ENCODE measurements at regions not wholly inside any gene's neighbourhood (a gene's known extent, or its start where the extent isn't known, plus 50 kb on each side); places are given as distances from the start of the nearest gene placed in this dataset.

- FAIRE-seq (no peak), DNase-seq (ENCODE audit: low read depth) (no peak)
- TF ChIP-seq, protein P1, sequence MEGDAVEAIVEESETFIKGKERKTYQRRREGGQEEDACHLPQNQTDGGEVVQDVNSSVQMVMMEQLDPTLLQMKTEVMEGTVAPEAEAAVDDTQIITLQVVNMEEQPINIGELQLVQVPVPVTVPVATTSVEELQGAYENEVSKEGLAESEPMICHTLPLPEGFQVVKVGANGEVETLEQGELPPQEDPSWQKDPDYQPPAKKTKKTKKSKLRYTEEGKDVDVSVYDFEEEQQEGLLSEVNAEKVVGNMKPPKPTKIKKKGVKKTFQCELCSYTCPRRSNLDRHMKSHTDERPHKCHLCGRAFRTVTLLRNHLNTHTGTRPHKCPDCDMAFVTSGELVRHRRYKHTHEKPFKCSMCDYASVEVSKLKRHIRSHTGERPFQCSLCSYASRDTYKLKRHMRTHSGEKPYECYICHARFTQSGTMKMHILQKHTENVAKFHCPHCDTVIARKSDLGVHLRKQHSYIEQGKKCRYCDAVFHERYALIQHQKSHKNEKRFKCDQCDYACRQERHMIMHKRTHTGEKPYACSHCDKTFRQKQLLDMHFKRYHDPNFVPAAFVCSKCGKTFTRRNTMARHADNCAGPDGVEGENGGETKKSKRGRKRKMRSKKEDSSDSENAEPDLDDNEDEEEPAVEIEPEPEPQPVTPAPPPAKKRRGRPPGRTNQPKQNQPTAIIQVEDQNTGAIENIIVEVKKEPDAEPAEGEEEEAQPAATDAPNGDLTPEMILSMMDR (IDR thresholded peaks at IDR 0.05; ENCODE audit: insufficient read depth, low read length, severe bottlenecking), result no peak
- no peaks in the 10 kb centered on the region for H3K27me3 ChIP-seq (ENCODE audit: control insufficient read depth, insufficient read depth, low read length)
- no peak overlapping the region for H3K4me3 ChIP-seq (ENCODE audit: low read depth, low read length)
- H3K36me3 ChIP-seq (ENCODE audit: control insufficient read depth, insufficient read depth, low read length), result no peaks in the 10 kb centered on the region
These were observed 62.8 kb upstream of the CPEB4 start for GRCh38 chr5:173825215-173825865.

- DNase-seq (ENCODE audit: low read depth) (no peak), FAIRE-seq (no peak)
- Histone ChIP-seq H3K27me3 (ENCODE audit: control insufficient read depth, insufficient read depth, low read length) (no peaks in the 10 kb centered on the region), H3K4me3 (ENCODE audit: low read depth, low read length) (no peak overlapping the region), H3K36me3 (ENCODE audit: control insufficient read depth, insufficient read depth, low read length) (no peaks in the 10 kb centered on the region)
- TF ChIP-seq, protein P1 (IDR thresholded peaks at IDR 0.05; ENCODE audit: insufficient read depth, low read length, severe bottlenecking), result no peak
These were observed 62.1 kb upstream of the CPEB4 start for GRCh38 chr5:173826086-173826427.

DNA sequence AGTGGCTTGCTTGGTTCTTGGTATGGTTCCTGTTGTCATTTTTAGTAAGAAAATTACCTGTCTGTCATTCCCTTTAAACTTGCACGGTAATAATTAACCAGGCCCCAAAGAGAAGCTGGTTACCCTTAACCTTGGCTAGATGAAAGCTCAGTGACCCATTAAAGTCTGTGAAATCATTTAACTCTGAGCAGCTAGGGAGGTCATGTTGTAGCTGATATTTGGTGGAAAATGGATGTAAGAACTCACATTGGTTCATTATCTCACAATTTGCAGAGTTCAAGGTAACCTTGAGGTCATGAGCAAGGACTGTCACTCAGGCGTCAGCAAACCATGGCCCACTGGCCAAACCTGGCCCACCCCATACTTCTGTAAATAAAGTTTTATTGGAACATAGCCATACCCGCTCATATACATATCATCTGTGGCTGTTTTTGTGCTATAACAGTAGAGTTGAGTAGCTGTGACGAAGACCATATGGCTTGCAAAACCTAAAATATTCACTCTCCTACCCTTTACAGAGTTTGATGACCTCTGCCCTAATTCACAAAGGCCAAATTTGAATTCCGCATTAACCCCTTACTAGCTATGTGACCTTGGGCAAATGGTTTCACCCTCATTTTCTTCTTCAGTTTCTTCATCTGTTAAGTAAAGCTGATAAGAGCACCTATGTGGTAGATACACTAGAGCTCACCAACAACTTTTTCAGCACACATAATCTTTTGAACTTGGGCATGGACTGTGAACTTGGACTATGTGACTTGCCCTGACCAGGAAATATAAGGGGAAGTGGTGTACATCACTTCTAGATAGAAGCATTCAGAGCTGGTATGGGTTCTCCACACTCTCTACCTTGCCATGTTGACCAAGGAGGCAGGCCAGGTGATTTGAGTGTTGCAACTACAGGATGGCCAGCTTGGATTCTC, 61.5 kb upstream of the CPEB4 start:
- Histone ChIP-seq H3K36me3 (ENCODE audit: control insufficient read depth, insufficient read depth, low read length) (no peaks in the 10 kb centered on the region), H3K27me3 (ENCODE audit: control insufficient read depth, insufficient read depth, low read length) (no peaks in the 10 kb centered on the region), H3K4me3 (ENCODE audit: low read depth, low read length) (no peak overlapping the region)
- FAIRE-seq (no peak), DNase-seq (ENCODE audit: low read depth) (no peak)
- TF ChIP-seq, protein P1 (IDR thresholded peaks at IDR 0.05; ENCODE audit: insufficient read depth, low read length, severe bottlenecking), result no peak

DNA sequence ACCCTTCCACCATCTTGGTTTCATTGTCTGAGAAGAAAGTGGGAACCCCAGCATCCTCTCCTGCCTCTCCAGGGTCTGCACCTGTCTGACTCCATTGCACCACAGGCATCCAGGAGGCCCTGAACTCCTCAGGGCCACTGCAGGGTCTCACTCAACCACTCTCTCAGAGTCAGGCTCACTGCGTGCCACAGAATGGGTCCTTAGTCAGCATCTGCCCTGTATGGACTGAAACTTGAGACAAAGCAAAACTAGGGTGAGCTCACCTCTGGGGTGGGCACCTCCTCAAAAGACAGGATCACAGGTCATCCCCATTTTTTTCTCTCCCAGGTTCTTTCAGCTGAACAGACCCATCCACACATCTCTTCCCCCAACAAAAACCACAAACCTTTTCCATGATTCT, 59.2 kb upstream of the CPEB4 start:
- TF ChIP-seq, protein P1 (IDR thresholded peaks at IDR 0.05; ENCODE audit: insufficient read depth, low read length, severe bottlenecking), result no peak
- FAIRE-seq (no peak), DNase-seq (ENCODE audit: low read depth) (no peak)
- Histone ChIP-seq H3K4me3 (ENCODE audit: low read depth, low read length) (no peak overlapping the region), H3K27me3 (ENCODE audit: control insufficient read depth, insufficient read depth, low read length) (no peaks in the 10 kb centered on the region), H3K36me3 (ENCODE audit: control insufficient read depth, insufficient read depth, low read length) (no peaks in the 10 kb centered on the region)

- no peaks in the 10 kb centered on the region for H3K27me3 ChIP-seq (ENCODE audit: control insufficient read depth, insufficient read depth, low read length)
- TF ChIP-seq, protein P1 (IDR thresholded peaks at IDR 0.05; ENCODE audit: insufficient read depth, low read length, severe bottlenecking), result no peak
- FAIRE-seq, result no peak
- H3K36me3 ChIP-seq (ENCODE audit: control insufficient read depth, insufficient read depth, low read length), result no peaks in the 10 kb centered on the region
- peak; percentile 79 for DNase-seq (ENCODE audit: low read depth)
- no peak overlapping the region for H3K4me3 ChIP-seq (ENCODE audit: low read depth, low read length)
These were observed 58.3 kb upstream of the CPEB4 start for GRCh38 chr5:173829826-173830225.
